RWPE1 (cell line): ENCODE measurements at regions not wholly inside any gene's neighbourhood (a gene's known extent, or its start where the extent isn't known, plus 50 kb on each side); places are given as distances from the start of the nearest gene placed in this dataset.

Experiments used
- CTCF ChIA-PET: fragments of 350-600 bp; sonication (Branson Sonifier 250); formaldehyde crosslinking; extraction: SDS; loops from one replicate; lab custom pipeline; 2021; lab: Yijun Ruan, JAX
- POLR2A ChIA-PET: fragments of 400-600 bp; formaldehyde crosslinking; extraction: SDS; loops from one replicate; lab custom pipeline; 2020; ENCODE audit warnings: antibody characterized with exemption; ENCODE audit not compliant: low non-redundant PET; lab: Yijun Ruan, JAX
- DNase-seq: peaks from one replicate; pipeline ENCODE4 v3.0.0; 2012; ENCODE audit warnings: low spot score
- H3K27ac ChIP-seq: fragments of 450-650 bp; 2 replicates; pipeline ENCODE4 v1.5.1; 2017
- TF ChIP-seq, protein P1 (sequence below): fragments of 450-650 bp; conservative IDR thresholded peaks from 2 replicates; pipeline ENCODE4 v1.5.1; 2017; ENCODE audit warnings: low read depth, mild to moderate bottlenecking

DNA sequence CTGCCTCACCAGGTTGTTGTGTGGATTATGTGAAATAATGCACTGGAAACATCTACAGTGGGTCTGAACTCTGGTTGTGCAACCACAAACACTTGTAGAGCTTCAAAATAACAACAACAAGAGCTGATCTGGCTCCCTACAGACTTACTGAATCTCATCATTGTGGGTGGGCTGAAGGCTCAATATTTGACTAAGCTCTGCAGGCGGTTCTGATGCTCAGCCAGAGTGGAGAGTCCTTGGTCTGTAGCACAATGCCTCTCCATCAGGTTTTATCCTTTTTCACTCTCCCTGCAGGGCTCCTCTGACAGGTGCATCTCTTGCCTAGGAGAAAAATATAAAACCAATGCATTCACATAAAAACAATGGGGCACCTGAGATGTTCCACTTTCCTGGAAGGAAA lies 456.3 kb upstream of the ONECUT1 start:
- CTCF ChIA-PET, result no interaction called here
- TF ChIP-seq, protein P1, sequence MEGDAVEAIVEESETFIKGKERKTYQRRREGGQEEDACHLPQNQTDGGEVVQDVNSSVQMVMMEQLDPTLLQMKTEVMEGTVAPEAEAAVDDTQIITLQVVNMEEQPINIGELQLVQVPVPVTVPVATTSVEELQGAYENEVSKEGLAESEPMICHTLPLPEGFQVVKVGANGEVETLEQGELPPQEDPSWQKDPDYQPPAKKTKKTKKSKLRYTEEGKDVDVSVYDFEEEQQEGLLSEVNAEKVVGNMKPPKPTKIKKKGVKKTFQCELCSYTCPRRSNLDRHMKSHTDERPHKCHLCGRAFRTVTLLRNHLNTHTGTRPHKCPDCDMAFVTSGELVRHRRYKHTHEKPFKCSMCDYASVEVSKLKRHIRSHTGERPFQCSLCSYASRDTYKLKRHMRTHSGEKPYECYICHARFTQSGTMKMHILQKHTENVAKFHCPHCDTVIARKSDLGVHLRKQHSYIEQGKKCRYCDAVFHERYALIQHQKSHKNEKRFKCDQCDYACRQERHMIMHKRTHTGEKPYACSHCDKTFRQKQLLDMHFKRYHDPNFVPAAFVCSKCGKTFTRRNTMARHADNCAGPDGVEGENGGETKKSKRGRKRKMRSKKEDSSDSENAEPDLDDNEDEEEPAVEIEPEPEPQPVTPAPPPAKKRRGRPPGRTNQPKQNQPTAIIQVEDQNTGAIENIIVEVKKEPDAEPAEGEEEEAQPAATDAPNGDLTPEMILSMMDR, result no peak
- no peak overlapping the region for H3K27ac ChIP-seq
- DNase-seq, result no peak
- POLR2A ChIA-PET, result no interaction called here

DNA sequence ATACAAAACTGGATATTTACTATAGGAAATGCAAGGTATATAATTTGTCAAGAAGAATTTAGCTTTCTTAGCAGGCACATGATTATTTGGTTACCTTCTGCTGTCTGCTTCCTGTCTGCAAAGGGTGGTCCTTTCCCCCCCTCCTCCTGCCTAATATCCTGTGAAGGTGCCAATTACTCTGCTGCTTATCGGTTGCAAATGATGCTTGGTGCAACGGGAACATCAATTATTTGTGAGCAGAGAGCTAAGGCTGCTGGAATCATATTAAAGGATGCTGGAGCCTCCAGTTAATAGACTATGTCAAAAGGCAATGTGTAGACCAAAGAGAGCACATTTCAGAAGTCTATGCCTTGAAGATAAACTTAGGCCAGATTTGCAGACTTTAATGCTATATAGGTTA lies 443.7 kb upstream of the ONECUT1 start:
- DNase-seq, result no peak
- H3K27ac ChIP-seq, result no peak overlapping the region
- TF ChIP-seq, protein P1, result no peak
- POLR2A ChIA-PET, result no interaction called here
- CTCF ChIA-PET, result interaction anchor here (0.7 kb wide), 1 partner anchor 820 kb away, joined by 3 read pairs; no protein-coding TSS in a partner anchor

DNA sequence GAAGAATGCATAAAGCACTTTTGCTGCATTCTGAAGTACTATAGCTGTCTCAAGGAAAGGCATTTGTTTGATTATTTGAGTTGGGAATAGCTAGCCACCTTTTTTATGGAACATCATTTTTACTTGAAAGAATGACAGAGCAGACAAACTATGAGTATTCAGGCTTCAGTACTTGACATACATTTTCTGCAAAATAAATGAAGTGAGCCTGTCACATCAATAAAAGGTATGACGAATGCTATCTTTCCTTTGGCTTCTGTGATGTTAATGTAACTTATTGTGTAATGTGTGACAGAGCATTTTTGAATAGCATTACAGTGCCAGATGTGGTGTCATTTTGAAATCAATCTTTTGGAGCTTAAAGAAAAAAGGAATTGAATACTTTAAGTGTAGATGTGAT lies 440.3 kb upstream of the ONECUT1 start:
- H3K27ac ChIP-seq, result no peak overlapping the region
- DNase-seq, result no peak
- ChIA-PET POLR2A (no interaction called here), CTCF (interaction anchor here (0.6 kb wide), 1 partner anchor 10 kb away, joined by 5 read pairs; no protein-coding TSS in a partner anchor)
- TF ChIP-seq, protein P1, result no peak

DNA sequence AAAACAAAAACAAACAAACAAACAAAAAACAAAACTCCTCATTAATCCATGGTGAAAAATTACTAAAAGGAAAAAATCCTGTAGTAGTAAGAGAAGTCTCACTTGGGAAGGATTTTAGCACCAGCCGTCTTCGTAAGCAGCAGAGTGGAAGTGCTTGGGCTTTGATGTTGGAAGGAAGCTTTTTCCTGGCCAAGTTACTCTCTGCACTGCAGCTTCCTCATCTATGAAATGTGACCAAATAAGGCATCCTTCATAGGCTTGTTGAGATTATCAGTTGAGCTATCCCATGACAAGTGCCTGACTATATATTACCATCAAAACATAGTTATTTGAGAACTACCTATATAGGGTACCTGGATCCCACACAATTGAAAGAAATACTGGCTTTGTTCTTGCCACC lies 436.4 kb upstream of the ONECUT1 start:
- no peak for DNase-seq
- ChIA-PET POLR2A (no interaction called here), CTCF (no interaction called here)
- H3K27ac ChIP-seq, result no peak overlapping the region
- TF ChIP-seq, protein P1, result no peak

DNA sequence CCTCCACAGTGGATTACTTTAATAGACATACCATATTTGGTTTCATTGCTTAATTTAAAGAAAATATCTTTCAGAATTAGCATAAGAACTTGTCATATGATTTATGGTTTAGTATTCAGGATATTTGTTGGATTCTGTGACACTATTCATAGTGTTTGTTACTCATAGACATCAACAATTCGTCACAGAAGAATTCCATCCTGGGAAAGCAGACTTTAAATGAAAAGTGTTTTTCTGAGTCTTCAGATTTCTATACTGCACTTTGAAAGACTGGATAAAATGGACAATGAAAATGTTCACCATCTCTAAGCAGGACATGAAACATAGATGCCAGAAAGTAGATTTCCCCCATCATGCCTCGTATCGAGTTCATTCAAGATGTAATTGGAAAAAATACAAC lies 435.6 kb upstream of the ONECUT1 start:
- CTCF ChIA-PET, result no interaction called here
- H3K27ac ChIP-seq, result no peak overlapping the region
- TF ChIP-seq, protein P1, result no peak
- DNase-seq, result no peak
- POLR2A ChIA-PET, result no interaction called here

DNA sequence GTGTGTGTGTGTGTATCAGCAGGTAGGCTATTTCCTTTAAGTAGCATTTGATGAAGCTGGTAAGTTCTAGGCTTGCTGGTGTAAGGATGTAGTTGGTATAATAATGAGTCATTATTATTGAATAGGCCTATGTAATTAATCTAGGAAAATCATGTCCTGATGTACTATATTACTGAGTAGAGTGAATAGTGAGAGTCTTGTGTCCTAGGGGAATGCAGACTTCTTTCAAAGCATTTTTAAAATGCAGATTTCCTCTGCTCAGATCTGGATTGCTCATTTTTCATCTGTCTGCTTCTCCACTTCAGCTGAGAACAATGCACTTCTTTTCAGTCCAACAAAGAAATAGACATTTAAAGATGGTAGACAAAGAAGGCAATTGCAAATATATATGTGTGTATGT lies 434.2 kb upstream of the ONECUT1 start:
- CTCF ChIA-PET, result no interaction called here
- H3K27ac ChIP-seq, result no peak overlapping the region
- DNase-seq, result no peak
- TF ChIP-seq, protein P1, result no peak
- POLR2A ChIA-PET, result no interaction called here

DNA sequence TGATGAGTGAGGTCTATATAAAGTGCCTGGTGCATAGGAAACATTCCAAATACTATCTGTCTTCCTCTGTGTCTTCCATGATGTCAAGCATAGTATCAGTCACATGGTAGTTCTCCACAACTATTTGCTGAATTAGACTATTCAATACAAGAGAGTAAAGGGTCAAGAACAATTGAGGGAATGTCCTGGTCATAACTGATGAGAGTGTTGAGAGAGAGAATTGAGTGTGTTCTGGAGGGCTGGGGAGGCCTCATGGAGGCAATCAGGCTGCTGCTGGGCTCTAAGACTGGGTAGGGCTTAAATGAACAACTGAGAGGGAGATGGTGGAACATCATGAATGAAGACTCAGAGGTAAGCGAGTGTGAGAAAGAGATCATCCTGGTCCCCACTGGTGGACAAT lies 433.7 kb upstream of the ONECUT1 start:
- CTCF ChIA-PET, result no interaction called here
- TF ChIP-seq, protein P1, result no peak
- no peak overlapping the region for H3K27ac ChIP-seq
- no peak for DNase-seq
- POLR2A ChIA-PET, result no interaction called here
